Keratinocyte (primary cell): ENCODE measurements at regions not wholly inside any gene's neighbourhood (a gene's known extent, or its start where the extent isn't known, plus 50 kb on each side); places are given as distances from the start of the nearest gene placed in this dataset.

Source experiments
- DNase-seq: peaks from one replicate; pipeline ENCODE4 v3.0.0-alpha.2; 2011; ENCODE audit warnings: low read depth, missing footprints, low spot score
- FAIRE-seq: peaks from 2 replicates; lab custom pipeline; 2011; peaks lifted over from hg19 to GRCh38; lab: Jason Lieb, UNC
- H2AFZ ChIP-seq: 2 replicates; pipeline ENCODE4 v1.6.0; 2012; ENCODE audit warnings: low read length, control low read depth, inconsistent platforms; ENCODE audit not compliant: control insufficient read depth
- H3K27ac ChIP-seq: 2 replicates; pipeline ENCODE4 v1.5.1; 2011; ENCODE audit warnings: low read length; ENCODE audit not compliant: control insufficient read depth, insufficient read depth
- H3K27me3 ChIP-seq: 3 replicates; pipeline ENCODE4 v1.6.0; 2011; ENCODE audit warnings: low read length; ENCODE audit not compliant: control insufficient read depth, insufficient read depth; ENCODE audit errors: extremely low read depth
- H3K36me3 ChIP-seq, 2 experiments: 2 replicates in 1 of 2; 3 replicates in 1 of 2; pipeline ENCODE4 v1.5.1; 2011; ENCODE audit warnings: low read length in 2 of 2, mild to moderate bottlenecking in 1 of 2; ENCODE audit not compliant: control insufficient read depth in 2 of 2, insufficient read depth in 2 of 2; ENCODE audit errors: extremely low read depth in 1 of 2
- H3K4me1 ChIP-seq: 3 replicates; pipeline ENCODE4 v1.5.1; 2011; ENCODE audit warnings: low read length; ENCODE audit not compliant: control insufficient read depth, insufficient read depth; ENCODE audit errors: extremely low read depth
- H3K4me2 ChIP-seq: 3 replicates; pipeline ENCODE4 v1.6.0; 2011; ENCODE audit warnings: low read depth, low read length; ENCODE audit not compliant: control insufficient read depth, insufficient read depth; ENCODE audit errors: extremely low read depth
- H3K4me3 ChIP-seq, 3 experiments: fragments of 200-600 bp in 1 of 3; sonication (generic) in 1 of 3; 2 replicates in 2 of 3; 3 replicates in 1 of 3; pipeline ENCODE4 v1.5.1; 2011 to 2016; ENCODE audit warnings: low read length in 3 of 3, mild to moderate bottlenecking in 3 of 3, control low read depth in 2 of 3, inconsistent platforms in 1 of 3, low read depth in 1 of 3, mixed read lengths in 1 of 3, mixed run types in 1 of 3, moderate library complexity in 1 of 3; ENCODE audit not compliant: control insufficient read depth in 2 of 3, insufficient read depth in 2 of 3; ENCODE audit errors: extremely low read depth in 1 of 3
- H3K79me2 ChIP-seq: 2 replicates; pipeline ENCODE4 v1.6.0; 2012; ENCODE audit warnings: low read length; ENCODE audit not compliant: control insufficient read depth, insufficient read depth
- H3K9ac ChIP-seq: 3 replicates; pipeline ENCODE4 v1.6.0; 2011; ENCODE audit warnings: low read length; ENCODE audit not compliant: control insufficient read depth, insufficient read depth; ENCODE audit errors: extremely low read depth
- H3K9me1 ChIP-seq: 3 replicates; pipeline ENCODE4 v1.6.0; 2011; ENCODE audit warnings: low read length; ENCODE audit not compliant: control insufficient read depth, insufficient read depth; ENCODE audit errors: extremely low read depth
- H3K9me3 ChIP-seq: 2 replicates; pipeline ENCODE4 v1.5.1; 2012; ENCODE audit warnings: low read depth, low read length; ENCODE audit not compliant: control insufficient read depth
- H4K20me1 ChIP-seq: 3 replicates; pipeline ENCODE4 v1.6.0; 2011; ENCODE audit warnings: low read length; ENCODE audit not compliant: control insufficient read depth, insufficient read depth; ENCODE audit errors: extremely low read depth
- CTCF ChIP-seq, 3 experiments: IDR thresholded peaks in 1 of 3; conservative IDR thresholded peaks in 1 of 3; optimal IDR thresholded peaks in 1 of 3; 2 replicates in 2 of 3; 3 replicates in 1 of 3; pipeline versions ENCODE3 to v1.5.1; 2011; ENCODE audit warnings: low read length in 3 of 3, mild to moderate bottlenecking in 3 of 3, moderate library complexity in 2 of 3, control low read depth in 1 of 3, inconsistent platforms in 1 of 3; ENCODE audit not compliant: insufficient read depth in 2 of 3; ENCODE audit errors: extremely low read depth in 1 of 3
- EZH2 ChIP-seq: IDR thresholded peaks from one replicate; pipeline ENCODE4 v1.6.1; 2012; ENCODE audit warnings: inconsistent platforms, mild to moderate bottlenecking, low read length, moderate library complexity
- dilution Hi-C: fragments of 300-500 bp; cut with MboI; formaldehyde crosslinking; loops from one replicate; pipeline ENCODE4 v1.7.0; 2020; ENCODE audit warnings: low sequenced_read_pairs; ENCODE audit not compliant: extremely low pct_ligation_motif_present

GRCh38 chr5:115413651-115414050, 117.2 kb upstream of the CCDC112 start:
- H3K27me3 ChIP-seq, result no peaks in the 10 kb centered on the region
- dilution Hi-C loops, result no loop called here
- H3K27ac ChIP-seq, result no peak overlapping the region
- no peaks in the 10 kb centered on the region for H3K79me2 ChIP-seq
- H3K4me1 ChIP-seq, result peaks cover 11% of the 10 kb centered on the region
- H3K4me3 ChIP-seq, result no peak overlapping the region
- no peaks in the 10 kb centered on the region for H3K36me3 ChIP-seq
- FAIRE-seq (no peak), DNase-seq (no peak)
- no peaks in the 10 kb centered on the region for H4K20me1 ChIP-seq
- H2AFZ ChIP-seq, result no peak overlapping the region
- TF ChIP-seq CTCF (optimal IDR thresholded peaks at IDR 0.05 in 1 of 3, IDR thresholded peaks at IDR 0.05 in 1 of 3, conservative IDR thresholded peaks at IDR 0.05 in 1 of 3; ENCODE audit: extremely low read depth in 1 of 3, insufficient read depth in 2 of 3, low read length in 3 of 3) (no peak), EZH2 (no peak)
- H3K9me1 ChIP-seq, result no peaks in the 10 kb centered on the region
- H3K9ac ChIP-seq, result no peak overlapping the region
- no peak overlapping the region for H3K4me2 ChIP-seq
- no peaks in the 10 kb centered on the region for H3K9me3 ChIP-seq

- no peaks in the 10 kb centered on the region for H4K20me1 ChIP-seq
- no peak overlapping the region for H2AFZ ChIP-seq
- H3K27me3 ChIP-seq, result no peaks in the 10 kb centered on the region
- H3K9ac ChIP-seq, result no peak overlapping the region
- no peak overlapping the region for H3K4me2 ChIP-seq
- no peaks in the 10 kb centered on the region for H3K4me1 ChIP-seq
- DNase-seq (no peak), FAIRE-seq (no peak)
- no peaks in the 10 kb centered on the region for H3K36me3 ChIP-seq
- no peak overlapping the region for H3K4me3 ChIP-seq
- no peaks in the 10 kb centered on the region for H3K79me2 ChIP-seq
- no peak overlapping the region for H3K27ac ChIP-seq
- dilution Hi-C loops, result no loop called here
- H3K9me3 ChIP-seq, result no peaks in the 10 kb centered on the region
- no peak for TF ChIP-seq EZH2
- no peak for TF ChIP-seq CTCF (optimal IDR thresholded peaks at IDR 0.05 in 1 of 3, IDR thresholded peaks at IDR 0.05 in 1 of 3, conservative IDR thresholded peaks at IDR 0.05 in 1 of 3; ENCODE audit: extremely low read depth in 1 of 3, insufficient read depth in 2 of 3, low read length in 3 of 3)
- H3K9me1 ChIP-seq, result no peaks in the 10 kb centered on the region
These were observed 112.6 kb upstream of the CCDC112 start for GRCh38 chr5:115409094-115409493.
